Thyroid gland (tissue), 4 donors: ENCODE measurements at regions not wholly inside any gene's neighbourhood (a gene's known extent, or its start where the extent isn't known, plus 50 kb on each side); places are given as distances from the start of the nearest gene placed in this dataset.
A peak's percentile ranks its signal among the peaks of the same experiment; 100 is the strongest.

ENCODE experiments used
- DNase-seq, 2 donors: peaks; one replicate each; pipeline ENCODE4 v3.0.0-alpha.2; 2019
- H3K27ac ChIP-seq, 3 donors: fragments of 200-600 bp; sonication (generic); 1 replicate in 2 of 3; 2 replicates in 1 of 3; pipeline ENCODE4 v1.5.1; 2016 to 2019; ENCODE audit warnings: mild to moderate bottlenecking in 1 of 3, moderate library complexity in 1 of 3
- H3K27me3 ChIP-seq: fragments of 200-600 bp; sonication (generic); one replicate; pipeline ENCODE4 v1.5.1; 2019
- H3K36me3 ChIP-seq, 2 donors: fragments of 200-600 bp; sonication (generic); one replicate each; pipeline ENCODE4 v1.5.1; 2016 to 2019
- H3K4me1 ChIP-seq, 2 donors: fragments of 200-600 bp; sonication (generic); one replicate each; pipeline ENCODE4 v1.5.1; 2017 to 2019
- H3K4me3 ChIP-seq, 3 donors: fragments of 200-600 bp; sonication (generic); replicated peaks in 1 of 3; 1 replicate in 2 of 3; 2 replicates in 1 of 3; pipeline ENCODE4 v1.5.1; 2016; ENCODE audit warnings: mild to moderate bottlenecking in 1 of 3
- H3K9me3 ChIP-seq: fragments of 200-600 bp; sonication (generic); one replicate; pipeline ENCODE4 v1.5.1; 2017
- CTCF ChIP-seq, 6 experiments: fragments of 200-600 bp in 3 of 6; fragments of 450-650 bp in 3 of 6; sonication (generic) in 3 of 6; IDR thresholded peaks; one replicate each; pipeline ENCODE4 v1.5.1; 2016 to 2019; ENCODE audit warnings: antibody characterized with exemption in 6 of 6, mild to moderate bottlenecking in 2 of 6, inconsistent platforms in 1 of 6, moderate library complexity in 1 of 6
- POLR2A ChIP-seq, 2 donors: fragments of 450-650 bp; IDR thresholded peaks; one replicate each; pipeline ENCODE4 v1.6.1; 2017; ENCODE audit warnings: antibody characterized with exemption in 2 of 2, mild to moderate bottlenecking in 2 of 2, moderate library complexity in 1 of 2
- WGBS, 2 donors: methylation state at CpG; one replicate each; pipeline ENCODE4 v1.1.5; 2017; 5-methylcytosine and 5-hydroxymethylcytosine counted together
- intact Hi-C: fragments of 100-400 bp; cut with DNase I; formaldehyde crosslinking; loops from one replicate; pipeline ENCODE4 v1.15.1; 2023

- TF ChIP-seq POLR2A (IDR thresholded peaks at IDR 0.05): no peak
- TF ChIP-seq CTCF (IDR thresholded peaks at IDR 0.05): no peak
Measured at GRCh38 chr10:118449521-118449920, 107.4 kb upstream of the FAM204A start.

GRCh38 chr10:118448744-118449143 lies 106.6 kb upstream of the FAM204A start:
- intact Hi-C loops: no loop called here
- H3K4me3 ChIP-seq: no peak overlapping the region
- no peaks in the 10 kb centered on the region for H3K9me3 ChIP-seq
- H3K4me1 ChIP-seq: no peaks in the 10 kb centered on the region
- H3K27me3 ChIP-seq: no peaks in the 10 kb centered on the region
- H3K36me3 ChIP-seq: no peaks in the 10 kb centered on the region
- WGBS, 2 donors: 59 to 69% methylated on average over 5 of the region's 5 CpGs
- no peak for DNase-seq
- H3K27ac ChIP-seq: no peak overlapping the region
- TF ChIP-seq POLR2A (IDR thresholded peaks at IDR 0.05): no peak
- no peak for TF ChIP-seq CTCF (IDR thresholded peaks at IDR 0.05)

More at GRCh38 chr10:118449521-118449920, 107.4 kb upstream of the FAM204A start:
- Histone ChIP-seq H3K4me1 (no peaks in the 10 kb centered on the region), H3K27ac (no peak overlapping the region), H3K9me3 (no peaks in the 10 kb centered on the region), H3K36me3 (no peaks in the 10 kb centered on the region), H3K4me3 (no peak overlapping the region), H3K27me3 (no peaks in the 10 kb centered on the region)
- WGBS, 2 donors: 55 to 61% methylated on average over 9 of the region's 9 CpGs
- intact Hi-C loops: no loop called here
- no peak for DNase-seq

- H3K4me3 ChIP-seq: no peak overlapping the region
- no peaks in the 10 kb centered on the region for H3K9me3 ChIP-seq
- no peaks in the 10 kb centered on the region for H3K36me3 ChIP-seq
- DNase-seq: peak; percentile 9 to 11
- H3K4me1 ChIP-seq: no peaks in the 10 kb centered on the region
- no peaks in the 10 kb centered on the region for H3K27me3 ChIP-seq
- TF ChIP-seq CTCF (IDR thresholded peaks at IDR 0.05): no peak
- no peak for TF ChIP-seq POLR2A (IDR thresholded peaks at IDR 0.05)
- intact Hi-C loops: no loop called here
- WGBS, 2 donors: 54 to 57% methylated on average over 13 of the region's 13 CpGs
- no peak overlapping the region for H3K27ac ChIP-seq
Measured at GRCh38 chr10:118447478-118448270, 105.5 kb upstream of the FAM204A start.

GRCh38 chr10:118445535-118445934 lies 103.4 kb upstream of the FAM204A start:
- TF ChIP-seq POLR2A (IDR thresholded peaks at IDR 0.05): no peak
- TF ChIP-seq CTCF (IDR thresholded peaks at IDR 0.05): no peak
- H3K9me3 ChIP-seq: no peaks in the 10 kb centered on the region
- 90 to 94% methylated on average over 1 of the region's 1 CpG for WGBS, 2 donors
- H3K27ac ChIP-seq: no peak overlapping the region
- no peaks in the 10 kb centered on the region for H3K4me1 ChIP-seq
- intact Hi-C loops: no loop called here
- H3K27me3 ChIP-seq: no peaks in the 10 kb centered on the region
- no peak for DNase-seq
- no peaks in the 10 kb centered on the region for H3K36me3 ChIP-seq
- no peak overlapping the region for H3K4me3 ChIP-seq

GRCh38 chr10:118444069-118444468 lies 101.9 kb upstream of the FAM204A start:
- WGBS, 2 donors: 78 to 89% methylated on average over 2 of the region's 2 CpGs
- no peak for TF ChIP-seq CTCF (IDR thresholded peaks at IDR 0.05)
- no peak for TF ChIP-seq POLR2A (IDR thresholded peaks at IDR 0.05)
- H3K9me3 ChIP-seq: no peaks in the 10 kb centered on the region
- H3K27ac ChIP-seq: no peak overlapping the region
- no peaks in the 10 kb centered on the region for H3K4me1 ChIP-seq
- H3K4me3 ChIP-seq: no peak overlapping the region
- no peak for DNase-seq
- H3K27me3 ChIP-seq: no peaks in the 10 kb centered on the region
- no peaks in the 10 kb centered on the region for H3K36me3 ChIP-seq
- intact Hi-C loops: no loop called here
